ENCODE measurements at regions not wholly inside any gene's neighbourhood (a gene's known extent, or its start where the extent isn't known, plus 50 kb on each side); places are given as distances from the start of the nearest gene placed in this dataset.

DNA sequence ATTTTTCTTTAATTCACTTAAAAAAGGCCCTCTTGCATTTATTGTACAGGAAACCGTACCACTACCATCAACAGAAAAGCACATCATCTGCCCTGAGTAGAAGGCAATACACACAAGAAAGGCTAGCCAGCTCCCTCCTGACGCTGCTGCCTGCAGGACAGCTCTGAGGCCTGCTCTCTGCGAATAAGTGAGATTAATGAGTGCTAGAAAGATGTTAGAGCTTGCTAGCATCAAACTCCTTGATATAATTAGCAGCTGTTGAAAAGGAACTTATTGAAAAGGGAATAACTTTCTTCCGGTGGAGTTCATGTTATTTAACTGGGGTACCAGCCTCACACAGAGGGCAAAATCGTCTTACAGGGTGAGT is 56.1 kb downstream of the INHBB start:
- no peak overlapping the region for H3K4me2 ChIP-seq (ENCODE audit: insufficient read depth, insufficient read length, low read length)
- no peak overlapping the region for H2BK120ac ChIP-seq (ENCODE audit: low read depth, low read length, poor library complexity, severe bottlenecking)
- no peak overlapping the region for H3K9ac ChIP-seq (ENCODE audit: extremely low read depth, insufficient read length, low read length)
- H2BK12ac ChIP-seq (ENCODE audit: insufficient read length, low read depth, low read length): no peak overlapping the region
- H2BK5ac ChIP-seq (ENCODE audit: insufficient read length, low read length): no peak overlapping the region
- no peaks in the 10 kb centered on the region for H3K23me2 ChIP-seq (ENCODE audit: insufficient read length, low read depth, low read length, poor library complexity, severe bottlenecking)
- H3K56ac ChIP-seq (ENCODE audit: insufficient read length, low read depth, low read length): no peak overlapping the region
- no peak overlapping the region for H3K4me3 Mint-ChIP-seq
- H3K4ac ChIP-seq (ENCODE audit: low read depth, low read length): no peak overlapping the region
- no peak overlapping the region for H3K18ac ChIP-seq (ENCODE audit: insufficient read length, low read depth, low read length)
- no peak overlapping the region for H4K8ac ChIP-seq (replicated peaks; ENCODE audit: insufficient read length, low read depth, low read length)
- no peaks in the 10 kb centered on the region for H3K79me2 ChIP-seq (ENCODE audit: insufficient read depth, low read length)
- H3K4me1 ChIP-seq (ENCODE audit: insufficient read depth, low read length): no peaks in the 10 kb centered on the region
- no peaks in the 10 kb centered on the region; the same call in 1 of the 2 replicates for H3K27me3 ChIP-seq (ENCODE audit: insufficient read depth, low read length)
- no peaks in the 10 kb centered on the region for H4K20me1 ChIP-seq (ENCODE audit: control insufficient read depth, insufficient read depth, insufficient read length)
- H4K5ac ChIP-seq (ENCODE audit: insufficient read length, low read depth, low read length): no peak overlapping the region
- peaks cover 53% of the 10 kb centered on the region for H3K27me3 Mint-ChIP-seq (ENCODE audit: low read depth)
- no peak overlapping the region for H2AK5ac ChIP-seq (ENCODE audit: insufficient read length, low read length)
- H3T11ph ChIP-seq (ENCODE audit: low read length): no peak overlapping the region
- H3K36me3 Mint-ChIP-seq (ENCODE audit: insufficient read depth in 1 of 3, low read depth in 3 of 3): no peaks in the 10 kb centered on the region
- no peak overlapping the region for H2BK20ac ChIP-seq (ENCODE audit: low read depth, low read length, poor library complexity, severe bottlenecking)
- TF ChIP-seq CTCF (conservative IDR thresholded peaks at IDR 0.05): no peak
- H3K27ac ChIP-seq (ENCODE audit: insufficient read length, low read depth, low read length): no peak overlapping the region
- H2BK15ac ChIP-seq (ENCODE audit: low read depth, low read length): no peak overlapping the region
- no peak overlapping the region for H2AFZ ChIP-seq (ENCODE audit: low read length)
- H3K79me1 ChIP-seq (ENCODE audit: insufficient read depth, low read depth, low read length, poor library complexity, severe bottlenecking): no peaks in the 10 kb centered on the region
- H3K23ac ChIP-seq (ENCODE audit: insufficient read length, low read depth, low read length): no peak overlapping the region
- no CpG with 5 or more reads among the region's 5 CpGs for whole genome bisulfite sequencing (ENCODE audit: extremely low coverage, insufficient read length, low lambda C conversion rate)
- no peak for DNase-seq
- H3K14ac ChIP-seq (ENCODE audit: insufficient read depth, low read length): no peak overlapping the region
- H3K4me1 Mint-ChIP-seq: peaks cover 0 to 6% of the 10 kb centered on the region in 2 experiments; a peak in 3 of 4 replicates
- no peaks in the 10 kb centered on the region for H3K9me3 ChIP-seq (ENCODE audit: control insufficient read depth, low read depth, low read length)
- H4K91ac ChIP-seq (ENCODE audit: insufficient read length, low read depth, low read length): no peak overlapping the region
- H3K9me3 Mint-ChIP-seq: no peaks in the 10 kb centered on the region
- H3K27ac Mint-ChIP-seq: no peak overlapping the region

Measured in H9 (cell line).